IPS-15b (cell line): ENCODE measurements at regions not wholly inside any gene's neighbourhood (a gene's known extent, or its start where the extent isn't known, plus 50 kb on each side); places are given as distances from the start of the nearest gene placed in this dataset.

Experiments
- H3K27me3 ChIP-seq: one replicate; pipeline ENCODE4 v1.6.1; 2013; ENCODE audit warnings: low read length; ENCODE audit not compliant: control insufficient read depth, insufficient read depth
- H3K36me3 ChIP-seq: one replicate; pipeline ENCODE4 v1.6.1; 2013; ENCODE audit warnings: low read length; ENCODE audit not compliant: control insufficient read depth, insufficient read depth
- H3K4me1 ChIP-seq: one replicate; pipeline ENCODE4 v1.6.1; 2013; ENCODE audit warnings: mild to moderate bottlenecking, low read length; ENCODE audit not compliant: control insufficient read depth, insufficient read depth
- H3K4me3 ChIP-seq: one replicate; pipeline ENCODE4 v1.5.1; 2013; ENCODE audit warnings: low read depth, low read length
- H3K9ac ChIP-seq: one replicate; pipeline ENCODE4 v1.6.1; 2013; ENCODE audit warnings: low read depth, mild to moderate bottlenecking, low read length
- H3K9me3 ChIP-seq: one replicate; pipeline ENCODE4 v1.6.1; 2013; ENCODE audit warnings: mild to moderate bottlenecking, low read length; ENCODE audit not compliant: control insufficient read depth, insufficient read depth

DNA sequence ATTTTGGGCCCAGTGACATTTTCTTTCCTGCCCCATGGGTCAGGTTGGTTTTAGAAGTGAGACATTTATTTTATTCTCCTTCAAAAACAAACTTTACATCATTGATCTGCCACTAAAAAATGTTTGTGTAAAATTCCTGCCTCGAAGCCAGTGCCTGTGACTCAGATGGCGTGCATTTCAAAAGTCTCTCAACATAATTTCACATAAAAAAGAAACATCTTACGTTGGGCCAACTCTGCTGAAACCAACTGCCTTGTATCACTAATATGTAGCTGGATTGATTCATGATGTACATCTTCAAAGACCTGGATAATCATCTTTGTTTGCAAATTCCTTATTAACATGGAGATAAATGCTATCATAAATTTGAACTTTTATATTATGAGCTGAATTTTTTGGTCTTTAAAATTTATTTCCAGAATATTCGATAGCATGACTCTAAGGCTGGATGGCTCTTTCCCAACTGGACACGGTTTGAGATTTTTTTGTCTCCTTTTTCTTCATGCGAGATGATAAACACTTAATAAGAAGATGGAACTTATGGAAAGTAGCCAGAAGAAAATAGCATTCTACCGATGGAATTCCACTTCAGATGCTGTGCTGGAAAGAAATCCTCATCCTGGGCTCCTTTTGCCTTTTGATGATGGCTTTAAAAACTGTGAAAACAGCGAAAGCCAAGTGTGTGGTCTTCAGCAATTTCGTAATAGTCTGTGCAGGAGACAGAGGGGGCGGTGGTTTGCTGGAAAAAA, 420.5 kb downstream of the FGF9 start:
- Histone ChIP-seq H3K4me3 (no peak overlapping the region), H3K4me1 (no peaks in the 10 kb centered on the region), H3K9ac (no peak overlapping the region), H3K27me3 (no peaks in the 10 kb centered on the region), H3K36me3 (no peaks in the 10 kb centered on the region), H3K9me3 (no peaks in the 10 kb centered on the region)

- Histone ChIP-seq H3K4me3 (no peak overlapping the region), H3K9ac (no peak overlapping the region), H3K27me3 (no peaks in the 10 kb centered on the region), H3K4me1 (no peaks in the 10 kb centered on the region), H3K9me3 (no peaks in the 10 kb centered on the region), H3K36me3 (no peaks in the 10 kb centered on the region)
Observed at GRCh38 chr13:22091971-22092300, 421.1 kb downstream of the FGF9 start.

DNA sequence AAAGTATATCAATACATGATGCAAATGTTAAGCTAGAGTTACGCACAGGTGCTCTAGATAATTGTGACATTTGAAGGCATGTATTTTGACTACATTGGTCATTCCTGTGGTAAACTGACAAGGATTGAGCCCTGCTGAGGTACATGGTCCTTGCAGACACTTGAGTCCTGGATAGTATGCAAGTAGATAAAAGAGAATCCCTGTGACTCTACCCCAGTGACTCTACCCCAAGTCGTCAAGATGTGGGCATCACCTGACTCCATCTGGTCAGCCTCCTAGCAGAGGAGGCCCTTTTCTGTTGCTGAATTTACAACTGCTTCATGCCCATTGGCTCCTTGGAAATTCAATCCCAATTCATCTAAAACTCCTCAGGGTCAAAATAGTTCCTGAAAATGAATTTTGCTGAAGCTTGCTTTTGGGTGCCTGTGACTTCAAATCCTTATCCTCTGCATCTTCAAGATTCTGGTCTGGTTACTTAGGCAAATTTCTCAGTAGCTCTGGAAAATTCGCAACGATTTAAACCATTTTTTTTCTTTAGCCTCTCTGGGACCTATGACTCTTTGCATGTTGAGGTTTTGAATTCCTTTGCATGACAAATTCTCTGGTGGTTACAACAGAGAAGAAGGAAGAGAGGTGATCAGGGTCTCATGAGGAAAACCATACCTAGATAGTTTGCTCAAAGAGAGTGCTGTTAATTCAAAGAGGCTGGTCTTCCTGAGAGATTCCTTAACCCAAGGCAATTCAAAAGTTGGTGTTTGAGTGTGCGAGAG, 422.1 kb downstream of the FGF9 start:
- Histone ChIP-seq H3K27me3 (no peaks in the 10 kb centered on the region), H3K4me1 (no peaks in the 10 kb centered on the region), H3K36me3 (no peaks in the 10 kb centered on the region), H3K4me3 (no peak overlapping the region), H3K9me3 (no peaks in the 10 kb centered on the region), H3K9ac (no peak overlapping the region)

DNA sequence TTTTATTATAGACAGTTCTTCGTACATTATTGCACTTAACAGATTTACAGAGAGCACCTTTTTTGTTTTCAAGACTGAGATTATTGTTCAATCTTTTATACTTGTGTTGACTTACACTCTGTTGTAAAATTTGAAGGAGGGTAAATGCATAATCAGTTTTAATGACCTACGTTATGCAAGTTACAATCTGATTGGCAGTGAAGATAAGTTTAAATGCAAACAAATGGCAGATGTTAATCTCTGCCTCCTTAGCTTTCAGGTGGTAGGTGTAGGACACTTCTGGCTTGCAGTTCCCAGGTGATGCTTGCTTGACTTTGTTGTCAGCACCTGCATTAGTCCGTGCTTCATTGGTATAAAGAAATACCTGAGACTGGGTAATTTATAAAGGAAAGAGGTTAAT, 424.9 kb downstream of the FGF9 start:
- H3K4me3 ChIP-seq = no peak overlapping the region
- no peaks in the 10 kb centered on the region for H3K4me1 ChIP-seq
- H3K9ac ChIP-seq = no peak overlapping the region
- H3K9me3 ChIP-seq = no peaks in the 10 kb centered on the region
- H3K27me3 ChIP-seq = no peaks in the 10 kb centered on the region
- H3K36me3 ChIP-seq = no peaks in the 10 kb centered on the region

GRCh38 chr13:22099585-22099984, 428.7 kb downstream of the FGF9 start:
- Histone ChIP-seq H3K36me3 (no peaks in the 10 kb centered on the region), H3K4me1 (no peaks in the 10 kb centered on the region)

GRCh38 chr13:22102271-22102670, 431.4 kb downstream of the FGF9 start:
- no peak overlapping the region for H3K4me3 ChIP-seq
- no peak overlapping the region for H3K9ac ChIP-seq
- no peaks in the 10 kb centered on the region for H3K27me3 ChIP-seq
- H3K4me1 ChIP-seq = no peaks in the 10 kb centered on the region
- no peaks in the 10 kb centered on the region for H3K9me3 ChIP-seq
- no peaks in the 10 kb centered on the region for H3K36me3 ChIP-seq

More at GRCh38 chr13:22099585-22099984, 428.7 kb downstream of the FGF9 start:
- Histone ChIP-seq H3K9ac (no peak overlapping the region), H3K9me3 (no peaks in the 10 kb centered on the region), H3K4me3 (no peak overlapping the region), H3K27me3 (no peaks in the 10 kb centered on the region)

DNA sequence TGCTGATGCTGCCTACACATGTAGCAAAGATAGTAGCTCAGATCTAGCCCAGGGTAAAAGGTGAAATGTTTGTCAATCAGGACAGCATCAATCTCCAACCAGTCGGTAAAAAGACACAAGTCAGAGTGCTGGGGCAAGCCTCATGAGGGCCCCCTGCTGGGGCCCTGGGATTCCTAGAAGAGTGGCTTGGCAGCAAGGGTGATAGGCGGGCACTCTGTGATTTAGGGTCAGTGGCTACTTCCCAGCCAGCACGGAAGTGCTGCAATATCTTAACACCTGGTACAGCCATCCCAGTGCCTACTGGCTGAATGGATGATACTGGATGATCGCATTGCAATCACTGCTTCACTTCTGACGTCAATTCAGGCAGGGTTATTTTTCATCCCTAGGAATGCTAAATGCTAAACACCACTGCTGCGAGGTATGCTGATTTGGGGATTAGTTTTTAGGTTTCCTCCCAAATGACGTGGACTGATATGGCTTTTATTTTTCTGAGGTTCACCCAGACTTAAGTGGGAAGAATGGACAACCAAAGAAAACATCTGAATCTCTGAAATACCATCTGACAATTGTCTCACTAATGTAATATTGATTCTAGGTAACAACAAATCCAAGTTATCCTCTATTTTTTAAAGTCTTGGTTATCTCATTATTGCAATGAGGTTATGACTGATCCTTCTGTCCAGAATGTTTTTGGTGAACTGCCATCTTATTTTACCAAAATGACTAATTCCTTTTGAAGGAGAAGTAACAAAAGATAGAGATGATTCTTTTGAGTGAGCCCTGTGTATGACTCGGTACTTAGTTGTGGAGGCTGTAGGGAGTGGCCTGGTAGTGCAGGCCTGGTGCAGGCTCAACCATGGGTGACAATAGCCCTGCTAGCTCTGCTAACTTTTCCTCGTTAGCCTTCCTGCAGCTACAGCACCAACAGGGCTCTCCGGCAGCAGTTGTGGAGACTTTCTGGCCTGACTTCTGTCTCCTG, 432.5 kb downstream of the FGF9 start:
- Histone ChIP-seq H3K27me3 (no peaks in the 10 kb centered on the region), H3K4me3 (no peak overlapping the region), H3K9ac (no peak overlapping the region), H3K4me1 (no peaks in the 10 kb centered on the region), H3K9me3 (no peaks in the 10 kb centered on the region), H3K36me3 (no peaks in the 10 kb centered on the region)

DNA sequence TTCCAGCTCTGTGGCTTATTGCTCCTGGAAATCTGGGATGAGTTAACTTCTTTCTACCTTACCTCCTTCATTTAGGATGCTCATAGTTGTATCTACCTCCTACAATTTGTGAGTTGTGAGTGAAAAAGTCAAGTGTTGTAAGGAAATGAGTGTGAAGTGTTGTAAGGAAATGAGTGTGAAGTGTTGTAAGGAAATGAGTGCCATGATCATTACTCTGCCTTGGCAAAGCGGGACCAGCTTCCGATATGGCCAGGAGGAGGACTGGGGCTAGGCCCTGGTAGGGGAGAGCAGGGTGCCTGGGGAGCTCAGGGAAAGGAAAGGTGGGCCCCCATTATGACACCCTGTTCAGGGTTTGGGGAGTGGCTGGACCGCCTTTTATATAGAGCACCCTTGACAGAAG, 435.2 kb downstream of the FGF9 start:
- H3K27me3 ChIP-seq = no peaks in the 10 kb centered on the region
- H3K4me1 ChIP-seq = no peaks in the 10 kb centered on the region
- H3K4me3 ChIP-seq = no peak overlapping the region
- no peaks in the 10 kb centered on the region for H3K36me3 ChIP-seq
- no peaks in the 10 kb centered on the region for H3K9me3 ChIP-seq
- no peak overlapping the region for H3K9ac ChIP-seq

- Histone ChIP-seq H3K9ac (no peak overlapping the region), H3K36me3 (no peaks in the 10 kb centered on the region), H3K27me3 (no peaks in the 10 kb centered on the region), H3K9me3 (no peaks in the 10 kb centered on the region), H3K4me3 (no peak overlapping the region), H3K4me1 (no peaks in the 10 kb centered on the region)
Observed at GRCh38 chr13:22107549-22107948, 436.7 kb downstream of the FGF9 start.

GRCh38 chr13:22108283-22108942, 437.5 kb downstream of the FGF9 start:
- no peaks in the 10 kb centered on the region for H3K9me3 ChIP-seq
- H3K36me3 ChIP-seq = no peaks in the 10 kb centered on the region
- no peak overlapping the region for H3K9ac ChIP-seq
- no peaks in the 10 kb centered on the region for H3K27me3 ChIP-seq
- peaks cover 2% of the 10 kb centered on the region for H3K4me1 ChIP-seq
- H3K4me3 ChIP-seq = no peak overlapping the region

- Histone ChIP-seq H3K9me3 (no peaks in the 10 kb centered on the region), H3K36me3 (no peaks in the 10 kb centered on the region), H3K27me3 (no peaks in the 10 kb centered on the region), H3K4me3 (no peak overlapping the region), H3K9ac (no peak overlapping the region), H3K4me1 (peaks cover 8% of the 10 kb centered on the region)
Observed at GRCh38 chr13:22108979-22109378, 438.1 kb downstream of the FGF9 start.
